ENCODE measurements at regions not wholly inside any gene's neighbourhood (a gene's known extent, or its start where the extent isn't known, plus 50 kb on each side); places are given as distances from the start of the nearest gene placed in this dataset.

DNA sequence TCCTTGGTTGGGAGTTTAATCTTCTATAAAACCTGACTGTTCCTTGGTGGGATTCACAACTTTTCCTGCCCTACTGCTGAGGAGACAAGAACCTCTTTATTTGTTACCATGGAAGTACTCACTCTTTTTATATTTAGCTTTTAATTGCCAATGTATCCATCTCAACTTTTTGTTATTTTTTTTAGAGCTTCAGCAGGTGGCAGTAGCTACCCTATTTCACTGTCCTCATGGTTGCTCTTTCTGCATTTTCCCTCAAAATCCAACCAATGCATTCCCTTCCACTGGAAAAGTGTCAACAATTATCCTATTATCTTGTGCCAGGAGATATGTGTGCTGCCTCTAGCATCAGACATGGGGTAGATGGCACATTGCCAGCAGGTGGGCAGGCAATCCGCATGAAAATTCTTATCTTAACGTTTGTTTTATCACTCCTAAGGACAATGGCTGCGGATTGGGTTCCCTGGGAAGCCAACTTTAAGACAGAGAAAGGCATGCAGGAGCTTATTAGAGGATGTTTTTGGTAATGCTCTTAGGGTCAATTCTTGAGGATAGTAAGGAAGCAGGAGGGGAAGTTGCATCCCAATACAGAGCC is 406.4 kb downstream of the SNAPC1 start:
- no peak overlapping the region for H3K27ac ChIP-seq
- FAIRE-seq = no peak
- TF ChIP-seq, protein P1, sequence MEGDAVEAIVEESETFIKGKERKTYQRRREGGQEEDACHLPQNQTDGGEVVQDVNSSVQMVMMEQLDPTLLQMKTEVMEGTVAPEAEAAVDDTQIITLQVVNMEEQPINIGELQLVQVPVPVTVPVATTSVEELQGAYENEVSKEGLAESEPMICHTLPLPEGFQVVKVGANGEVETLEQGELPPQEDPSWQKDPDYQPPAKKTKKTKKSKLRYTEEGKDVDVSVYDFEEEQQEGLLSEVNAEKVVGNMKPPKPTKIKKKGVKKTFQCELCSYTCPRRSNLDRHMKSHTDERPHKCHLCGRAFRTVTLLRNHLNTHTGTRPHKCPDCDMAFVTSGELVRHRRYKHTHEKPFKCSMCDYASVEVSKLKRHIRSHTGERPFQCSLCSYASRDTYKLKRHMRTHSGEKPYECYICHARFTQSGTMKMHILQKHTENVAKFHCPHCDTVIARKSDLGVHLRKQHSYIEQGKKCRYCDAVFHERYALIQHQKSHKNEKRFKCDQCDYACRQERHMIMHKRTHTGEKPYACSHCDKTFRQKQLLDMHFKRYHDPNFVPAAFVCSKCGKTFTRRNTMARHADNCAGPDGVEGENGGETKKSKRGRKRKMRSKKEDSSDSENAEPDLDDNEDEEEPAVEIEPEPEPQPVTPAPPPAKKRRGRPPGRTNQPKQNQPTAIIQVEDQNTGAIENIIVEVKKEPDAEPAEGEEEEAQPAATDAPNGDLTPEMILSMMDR (IDR thresholded peaks at IDR 0.05) = no peak
- no peak overlapping the region for H3K4me3 ChIP-seq
- no peaks in the 10 kb centered on the region for H3K36me3 ChIP-seq
- H3K4me1 ChIP-seq = no peaks in the 10 kb centered on the region
- ATAC-seq = no peak
- no peaks in the 10 kb centered on the region for H3K9me3 ChIP-seq
- DNase-seq = no peak
- WGBS, 2 donors = 28 to 29% methylated on average over 3 of the region's 3 CpGs
- peaks cover 0 to 4% (median 0%) of the 10 kb centered on the region in 4 donors for H3K27me3 ChIP-seq
- intact Hi-C loops (cut with DNase I) = loop anchor here in 1 of 3 donors (10.0 kb wide), 1 partner anchor 1106 kb away; no protein-coding TSS in a partner anchor

DNA sequence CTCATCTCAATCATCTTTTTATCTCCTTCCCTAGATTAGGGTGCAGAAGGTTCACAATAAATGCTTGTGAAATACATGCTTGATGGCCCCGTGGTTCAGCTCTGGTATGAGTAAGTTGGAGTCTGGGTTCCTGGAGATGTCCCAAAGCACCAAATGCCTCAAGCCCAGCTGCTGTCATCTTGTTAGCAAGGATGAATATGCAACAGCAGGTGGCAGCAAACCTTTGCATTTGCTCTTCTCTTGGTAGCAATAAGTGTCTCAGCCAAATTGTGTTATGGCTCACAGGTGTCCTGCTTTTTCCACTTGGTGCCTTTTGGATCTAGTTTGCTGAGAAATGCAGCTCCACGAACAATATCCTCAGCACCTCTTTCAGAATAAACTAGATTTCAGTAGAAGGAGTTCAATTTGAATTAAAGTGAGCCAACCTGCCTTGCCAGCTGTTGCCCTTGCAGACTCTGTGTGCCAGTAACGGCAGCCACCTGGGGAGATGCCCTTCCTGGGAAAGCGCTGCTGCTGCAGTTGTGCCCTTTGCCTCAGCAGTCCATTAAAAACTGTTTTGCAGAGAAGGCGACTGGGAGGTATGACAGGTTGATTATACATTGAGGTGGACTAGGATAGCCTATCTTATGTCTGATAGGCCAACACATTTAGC is 417.3 kb downstream of the SNAPC1 start:
- ATAC-seq = peak; percentile 64 to 89 (median 85)
- 27% methylated on average over 5 of the region's 5 CpGs for WGBS, 2 donors
- H3K36me3 ChIP-seq = no peaks in the 10 kb centered on the region
- no peaks in the 10 kb centered on the region for H3K4me1 ChIP-seq
- no peaks in the 10 kb centered on the region for H3K9me3 ChIP-seq
- intact Hi-C loops (cut with DNase I) = loop anchor here in 1 of 3 donors (5.0 to 10.0 kb wide), 2 partner anchors 865 to 1098 kb away; partner anchors contain the start of gene KCNH5
- H3K27ac ChIP-seq = no peak overlapping the region
- DNase-seq = peak in 5 of 6 donors; percentile 26 to 71 (median 38)
- TF ChIP-seq, protein P1 (IDR thresholded peaks at IDR 0.05) = peak in 3 of 4 donors; percentile 25 to 42 (median 40)
- FAIRE-seq = no peak
- no peak overlapping the region for H3K4me3 ChIP-seq
- H3K27me3 ChIP-seq = no peaks in the 10 kb centered on the region

DNA sequence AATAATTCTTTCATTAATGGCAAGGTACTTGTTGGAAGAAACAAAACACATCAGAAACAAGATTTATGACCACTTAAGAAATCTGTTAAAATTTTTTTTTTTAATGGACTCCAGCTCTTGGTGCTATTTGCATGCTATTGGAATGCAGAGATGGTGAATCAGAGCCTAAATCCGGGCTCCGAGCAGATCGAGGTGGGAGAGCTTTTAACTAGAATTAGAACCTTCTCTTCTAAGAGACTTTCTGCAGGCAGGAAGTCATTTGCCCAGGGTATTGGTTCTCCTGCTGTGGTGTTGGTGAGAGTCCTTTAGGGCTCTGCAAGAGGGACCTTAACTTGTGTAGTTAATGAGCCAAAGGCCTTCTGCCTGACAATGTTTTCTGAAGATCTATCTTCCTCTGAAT is 419.4 kb downstream of the SNAPC1 start:
- Histone ChIP-seq H3K27me3 (no peaks in the 10 kb centered on the region), H3K4me1 (no peaks in the 10 kb centered on the region), H3K36me3 (no peaks in the 10 kb centered on the region), H3K9me3 (no peaks in the 10 kb centered on the region), H3K27ac (no peak overlapping the region), H3K4me3 (no peak overlapping the region)
- TF ChIP-seq, protein P1 (IDR thresholded peaks at IDR 0.05) = no peak
- DNase-seq (no peak), FAIRE-seq (no peak), ATAC-seq (no peak)
- intact Hi-C loops (cut with DNase I) = loop anchor here in 1 of 3 donors (10.0 kb wide), 1 partner anchor 863 kb away; the partner anchor contains the start of gene KCNH5
- 64 to 67% methylated on average over 3 of the region's 3 CpGs for WGBS, 2 donors

DNA sequence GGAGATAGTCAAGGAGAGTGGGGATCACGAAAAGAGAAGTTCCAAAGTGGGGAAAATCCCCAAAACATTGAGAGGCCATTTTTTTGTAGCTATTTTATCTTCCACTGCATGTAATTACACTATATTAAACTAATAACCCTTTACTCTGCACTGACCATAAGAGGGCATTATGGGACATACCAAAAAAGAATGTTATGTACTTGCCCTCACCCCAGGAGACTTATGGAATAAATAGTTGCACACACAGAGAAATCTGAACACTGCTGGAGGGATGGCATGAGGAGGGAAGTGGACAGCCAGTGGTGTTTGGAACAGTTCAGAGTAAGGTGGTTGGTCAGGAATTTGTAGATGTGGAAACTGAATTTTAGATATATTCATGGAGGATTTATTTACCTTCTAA is 422.9 kb downstream of the SNAPC1 start:
- FAIRE-seq = no peak

More for the DNA sequence above, 422.9 kb downstream of the SNAPC1 start:
- intact Hi-C loops (cut with DNase I) = loop anchor here in 1 of 3 donors (10.0 kb wide), 1 partner anchor 860 kb away; the partner anchor contains the start of gene KCNH5
- Histone ChIP-seq H3K4me3 (no peak overlapping the region), H3K27ac (no peak overlapping the region), H3K4me1 (no peaks in the 10 kb centered on the region), H3K27me3 (no peaks in the 10 kb centered on the region), H3K9me3 (no peaks in the 10 kb centered on the region), H3K36me3 (no peaks in the 10 kb centered on the region)
- TF ChIP-seq, protein P1 (IDR thresholded peaks at IDR 0.05) = no peak
- WGBS, 2 donors = 33 to 52% methylated on average over 1 of the region's 1 CpG
- ATAC-seq (no peak), DNase-seq (no peak)
